ENCODE measurements at regions not wholly inside any gene's neighbourhood (a gene's known extent, or its start where the extent isn't known, plus 50 kb on each side); places are given as distances from the start of the nearest gene placed in this dataset.

DNA sequence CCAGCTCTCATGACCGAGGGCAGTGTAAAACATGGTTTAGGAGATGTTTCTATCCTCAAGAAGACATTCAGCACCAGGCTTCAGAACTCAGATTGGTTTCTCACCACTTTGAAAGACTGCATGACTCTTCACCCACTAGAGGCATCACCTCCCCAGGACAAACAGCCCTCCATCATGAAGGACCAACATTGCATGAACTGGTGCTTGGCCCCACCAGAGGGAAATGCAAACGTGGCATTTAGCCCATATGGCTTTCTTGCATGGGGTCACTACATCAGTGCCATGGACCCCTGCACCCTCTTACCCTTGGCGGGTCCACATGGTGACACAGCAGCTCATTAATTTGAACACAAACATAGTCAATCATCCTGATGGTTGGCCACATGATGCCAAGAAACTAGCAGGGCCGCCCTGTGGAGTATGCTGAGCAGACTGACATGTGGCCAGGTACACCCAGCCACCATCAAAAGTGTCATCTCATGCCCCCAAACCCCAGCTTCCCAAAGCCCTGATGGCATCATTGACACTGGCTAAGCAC is 129.5 kb upstream of the FSTL4 start:
- no peak for DNase-seq (ENCODE audit: low read depth)
- in situ Hi-C loops (cut with HindIII; ENCODE audit: low pct_unique_long_range_greater_than_20kb, low sequenced_read_pairs) = no loop called here

GRCh38 chr5:133741396-133741795 is 129.1 kb upstream of the FSTL4 start:
- DNase-seq (ENCODE audit: low read depth) = no peak
- in situ Hi-C loops (cut with HindIII; ENCODE audit: low pct_unique_long_range_greater_than_20kb, low sequenced_read_pairs) = no loop called here

DNA sequence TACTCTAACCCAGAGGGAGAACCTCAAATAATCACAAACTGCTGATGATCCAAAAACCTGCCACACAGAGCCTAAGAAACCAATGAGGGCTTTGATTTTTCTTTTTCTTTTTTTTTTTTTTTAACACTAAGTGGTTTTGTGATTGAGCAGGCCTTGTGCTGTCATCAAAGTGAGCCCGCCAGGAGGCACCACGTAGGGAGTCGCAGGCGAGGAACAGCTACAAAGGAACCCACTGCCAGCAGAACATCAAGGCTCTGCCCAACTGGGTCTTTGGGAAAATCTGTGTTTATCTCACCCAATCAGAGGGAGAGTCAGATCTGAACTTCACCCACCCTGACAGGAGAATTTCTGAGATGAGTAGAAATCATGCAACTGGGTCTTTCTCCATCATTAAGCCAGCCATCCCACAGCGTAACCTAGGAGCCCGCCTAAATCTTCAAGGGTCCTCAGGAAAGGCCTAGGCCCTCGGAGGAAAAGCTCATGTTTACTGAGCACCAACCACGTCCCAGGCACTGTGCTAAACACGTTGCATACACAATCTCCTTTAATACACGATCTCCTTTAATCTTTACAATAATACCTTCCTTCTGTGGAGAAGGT is 126.9 kb upstream of the FSTL4 start:
- in situ Hi-C loops (cut with HindIII; ENCODE audit: low pct_unique_long_range_greater_than_20kb, low sequenced_read_pairs) = no loop called here

GRCh38 chr5:133738271-133738670 is 125.9 kb upstream of the FSTL4 start:
- in situ Hi-C loops (cut with HindIII; ENCODE audit: low pct_unique_long_range_greater_than_20kb, low sequenced_read_pairs) = no loop called here
- DNase-seq (ENCODE audit: low read depth) = no peak

More for the DNA sequence above, 126.9 kb upstream of the FSTL4 start:
- no peak for DNase-seq (ENCODE audit: low read depth)

DNA sequence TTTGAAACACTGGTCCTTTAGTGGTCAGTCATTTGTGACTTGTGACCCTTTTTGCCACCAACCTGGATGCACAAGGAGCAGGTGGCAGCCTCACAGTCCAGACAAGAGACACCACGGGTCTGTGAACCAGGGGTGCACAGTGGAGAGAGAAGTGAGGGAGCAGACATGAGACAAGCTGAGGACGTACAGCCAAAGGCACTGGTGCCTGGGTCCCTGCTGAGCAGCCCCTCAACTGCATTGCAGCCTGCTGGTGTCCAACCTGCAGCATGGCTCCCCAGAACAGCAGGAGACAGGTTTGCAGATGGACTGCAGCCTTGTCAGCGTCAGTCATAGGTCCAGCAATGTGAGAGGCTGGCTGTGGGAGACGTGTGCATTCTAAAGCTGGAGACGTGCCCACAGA is 124.2 kb upstream of the FSTL4 start:
- DNase-seq (ENCODE audit: low read depth) = no peak
- in situ Hi-C loops (cut with HindIII; ENCODE audit: low pct_unique_long_range_greater_than_20kb, low sequenced_read_pairs) = no loop called here

- in situ Hi-C loops (cut with HindIII; ENCODE audit: low pct_unique_long_range_greater_than_20kb, low sequenced_read_pairs) = no loop called here
- DNase-seq (ENCODE audit: low read depth) = peak; percentile 80
Measured at GRCh38 chr5:133735346-133735745, 123.0 kb upstream of the FSTL4 start.

- no peak for DNase-seq (ENCODE audit: low read depth)
- in situ Hi-C loops (cut with HindIII; ENCODE audit: low pct_unique_long_range_greater_than_20kb, low sequenced_read_pairs) = no loop called here
Measured at GRCh38 chr5:133734916-133735315, 122.6 kb upstream of the FSTL4 start.

GRCh38 chr5:133732536-133732935 is 120.2 kb upstream of the FSTL4 start:
- in situ Hi-C loops (cut with HindIII; ENCODE audit: low pct_unique_long_range_greater_than_20kb, low sequenced_read_pairs) = no loop called here
- DNase-seq (ENCODE audit: low read depth) = no peak

GRCh38 chr5:133731951-133732350 is 119.6 kb upstream of the FSTL4 start:
- in situ Hi-C loops (cut with HindIII; ENCODE audit: low pct_unique_long_range_greater_than_20kb, low sequenced_read_pairs) = no loop called here
- no peak for DNase-seq (ENCODE audit: low read depth)

DNA sequence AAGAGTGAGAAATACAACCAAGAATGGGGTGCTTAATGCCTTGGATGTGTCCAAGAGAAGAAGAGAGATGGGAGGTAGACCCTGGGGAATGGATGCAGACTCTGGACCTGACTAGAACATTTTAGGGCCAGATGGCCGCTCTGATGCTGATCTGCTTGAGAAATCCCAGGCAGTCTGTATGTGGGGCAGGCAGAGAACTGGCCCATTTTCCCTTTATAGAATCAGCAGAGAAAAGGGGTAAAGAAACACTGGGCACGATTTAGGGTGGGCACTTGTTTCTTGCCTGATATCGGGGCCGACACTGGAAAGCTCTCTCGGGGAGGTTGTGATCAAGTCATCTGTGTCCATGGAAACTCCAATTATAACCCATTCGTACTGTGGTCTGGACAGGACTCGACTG is 118.5 kb upstream of the FSTL4 start:
- DNase-seq (ENCODE audit: low read depth) = no peak
- in situ Hi-C loops (cut with HindIII; ENCODE audit: low pct_unique_long_range_greater_than_20kb, low sequenced_read_pairs) = no loop called here

- no peak for DNase-seq (ENCODE audit: low read depth)
- in situ Hi-C loops (cut with HindIII; ENCODE audit: low pct_unique_long_range_greater_than_20kb, low sequenced_read_pairs) = no loop called here
Measured at GRCh38 chr5:133730346-133730745, 118.0 kb upstream of the FSTL4 start.

- in situ Hi-C loops (cut with HindIII; ENCODE audit: low pct_unique_long_range_greater_than_20kb, low sequenced_read_pairs) = no loop called here
- DNase-seq (ENCODE audit: low read depth) = no peak
Measured at GRCh38 chr5:133729800-133730199, 117.5 kb upstream of the FSTL4 start.

DNA sequence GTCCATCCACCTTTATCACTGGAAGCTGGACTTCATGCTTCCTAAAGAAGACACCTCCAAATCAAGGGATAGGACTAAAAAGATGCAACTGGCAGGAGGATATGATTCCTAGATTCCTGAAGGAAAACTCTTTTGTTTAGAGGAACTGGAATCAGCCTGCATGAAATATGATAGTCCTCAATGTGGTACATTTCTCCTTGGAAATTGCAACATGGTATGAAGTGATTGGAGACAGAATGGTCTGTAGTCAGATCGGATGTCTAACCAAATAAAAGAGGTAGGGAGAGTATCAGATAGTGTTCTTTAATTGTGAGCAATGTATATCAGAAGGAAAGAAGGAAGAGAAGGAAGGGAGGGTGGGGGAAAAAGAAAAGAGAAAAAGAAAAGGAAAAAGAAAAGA is 116.1 kb upstream of the FSTL4 start:
- in situ Hi-C loops (cut with HindIII; ENCODE audit: low pct_unique_long_range_greater_than_20kb, low sequenced_read_pairs) = no loop called here
- DNase-seq (ENCODE audit: low read depth) = no peak

- DNase-seq (ENCODE audit: low read depth) = no peak
- in situ Hi-C loops (cut with HindIII; ENCODE audit: low pct_unique_long_range_greater_than_20kb, low sequenced_read_pairs) = no loop called here
Measured at GRCh38 chr5:133727636-133728035, 115.3 kb upstream of the FSTL4 start.

DNA sequence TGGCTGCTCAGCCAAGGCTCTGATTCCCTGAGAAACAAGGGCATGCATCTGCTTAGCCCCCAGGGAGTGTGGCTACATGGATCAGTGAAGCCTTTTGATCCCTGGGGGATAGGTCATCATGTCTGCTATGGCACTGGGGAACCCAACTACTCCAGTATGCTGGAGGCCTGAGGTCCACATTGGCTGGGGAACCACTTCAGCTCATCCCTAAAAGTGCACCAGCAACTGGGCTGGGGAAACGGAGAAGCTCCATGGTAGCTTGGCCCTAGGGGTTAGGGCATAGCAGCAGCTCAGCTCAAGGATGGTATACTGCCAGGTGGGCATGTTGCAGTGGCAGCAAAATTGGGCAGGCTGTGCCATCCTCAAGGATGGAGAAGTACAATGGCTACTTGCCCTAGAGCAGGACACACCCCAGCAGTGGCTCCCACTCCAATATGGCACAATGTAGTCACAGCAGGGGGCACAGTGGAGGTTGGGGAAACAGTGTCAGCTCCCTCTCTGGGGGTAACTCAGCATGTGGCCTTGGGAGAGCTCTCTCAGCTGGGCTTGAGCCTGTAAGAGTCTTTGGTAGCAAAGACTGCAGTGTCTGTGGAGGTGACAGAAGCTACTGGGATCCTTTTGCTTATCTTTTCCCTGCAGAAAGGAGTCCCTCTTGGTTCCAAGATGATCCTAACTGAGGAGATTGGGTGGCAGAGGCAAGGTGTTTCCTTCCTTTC is 111.5 kb upstream of the FSTL4 start:
- DNase-seq (ENCODE audit: low read depth) = no peak
- in situ Hi-C loops (cut with HindIII; ENCODE audit: low pct_unique_long_range_greater_than_20kb, low sequenced_read_pairs) = no loop called here

DNA sequence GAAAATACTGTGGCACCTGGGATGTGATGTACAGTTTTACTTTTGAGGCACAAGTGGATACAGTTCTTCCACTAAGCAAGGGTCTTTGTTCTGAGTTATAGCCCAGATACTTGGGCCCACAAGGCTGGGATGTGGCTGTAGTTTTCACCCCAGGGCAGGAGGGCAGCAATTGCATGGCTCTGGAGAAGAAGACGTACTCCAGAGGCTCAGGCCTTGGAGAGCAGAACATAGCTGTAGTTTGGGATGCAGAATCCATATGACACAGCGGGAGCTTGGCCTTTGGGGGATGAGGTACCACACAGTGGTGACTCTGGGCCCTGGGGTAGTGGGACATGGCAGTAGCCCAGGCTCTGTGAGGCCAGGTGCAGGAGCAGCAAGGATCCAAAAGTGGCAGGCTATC is 110.8 kb upstream of the FSTL4 start:
- DNase-seq (ENCODE audit: low read depth) = no peak
- in situ Hi-C loops (cut with HindIII; ENCODE audit: low pct_unique_long_range_greater_than_20kb, low sequenced_read_pairs) = no loop called here

DNA sequence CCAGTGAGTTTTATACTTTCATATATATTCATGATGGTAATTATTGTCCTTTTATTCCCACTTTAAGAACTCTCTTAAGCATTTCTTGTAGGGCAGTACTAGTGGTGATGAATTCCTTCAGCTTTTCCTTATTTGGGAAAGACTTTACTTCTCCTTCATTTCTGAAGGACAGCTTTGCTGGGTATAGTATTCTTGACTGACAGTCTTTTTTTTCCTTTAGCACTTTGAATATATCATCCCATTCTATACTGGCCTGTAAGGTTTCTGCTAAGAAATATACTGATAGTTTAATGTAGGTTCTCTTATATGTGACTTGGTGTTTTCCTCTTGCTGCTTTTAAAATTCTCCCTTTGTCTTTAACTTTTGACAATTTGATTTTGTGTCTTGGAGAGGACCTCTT is 109.0 kb upstream of the FSTL4 start:
- in situ Hi-C loops (cut with HindIII; ENCODE audit: low pct_unique_long_range_greater_than_20kb, low sequenced_read_pairs) = no loop called here
- no peak for DNase-seq (ENCODE audit: low read depth)

GRCh38 chr5:133718457-133718856 is 106.1 kb upstream of the FSTL4 start:
- DNase-seq (ENCODE audit: low read depth) = no peak
- in situ Hi-C loops (cut with HindIII; ENCODE audit: low pct_unique_long_range_greater_than_20kb, low sequenced_read_pairs) = no loop called here

DNA sequence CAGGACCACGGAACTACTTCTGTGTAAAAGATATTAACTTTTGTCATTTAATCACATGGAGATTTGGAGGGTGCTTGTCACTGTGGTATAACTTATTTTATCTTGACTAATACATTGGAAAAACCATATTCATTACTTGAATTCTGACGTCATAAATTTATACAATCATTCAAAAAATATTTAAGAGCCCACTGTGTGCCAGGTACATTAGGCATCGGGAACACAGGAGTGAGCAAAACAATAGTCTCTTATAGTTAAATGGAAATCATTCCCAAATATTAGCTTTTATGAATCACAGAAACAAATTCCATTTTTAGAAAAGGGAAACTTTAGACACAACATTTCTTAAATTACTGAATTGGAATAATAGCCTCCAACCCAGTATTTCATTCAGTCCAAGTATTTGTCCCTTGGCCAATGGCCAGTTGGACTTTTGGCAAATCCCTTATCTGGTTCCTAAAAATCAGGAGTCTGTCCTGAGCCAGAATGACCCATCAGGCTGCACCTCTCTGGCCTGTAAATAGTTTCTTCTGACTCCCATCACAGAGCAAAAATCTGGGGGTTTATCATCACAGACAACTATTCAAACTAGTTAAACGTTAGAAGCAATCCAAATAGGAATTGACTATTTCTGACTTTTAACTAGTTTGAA is 104.3 kb upstream of the FSTL4 start:
- no peak for DNase-seq (ENCODE audit: low read depth)
- in situ Hi-C loops (cut with HindIII; ENCODE audit: low pct_unique_long_range_greater_than_20kb, low sequenced_read_pairs) = no loop called here

Measured in Caki2 (cell line).